GM12891 (cell line): ENCODE measurements at regions not wholly inside any gene's neighbourhood (a gene's known extent, or its start where the extent isn't known, plus 50 kb on each side); places are given as distances from the start of the nearest gene placed in this dataset.

Source experiments
- PAX5 ChIP-seq: IDR thresholded peaks from 2 replicates; pipeline ENCODE4 v1.6.1; 2011; ENCODE audit warnings: low read length, moderate library complexity, mild to moderate bottlenecking; ENCODE audit not compliant: insufficient read depth, severe bottlenecking
- POLR2A ChIP-seq: IDR thresholded peaks from 2 replicates; pipeline ENCODE4 v1.6.1; 2011; ENCODE audit warnings: low read depth, low read length, control low read depth
- POLR2AphosphoS5 ChIP-seq: IDR thresholded peaks from 2 replicates; pipeline ENCODE4 v1.6.1; 2011; ENCODE audit warnings: low read depth, low read length, control low read depth
- POU2F2 ChIP-seq: IDR thresholded peaks from 2 replicates; pipeline ENCODE4 v1.6.1; 2011; ENCODE audit warnings: low read depth, mild to moderate bottlenecking, control low read depth, low read length, moderate library complexity
- SPI1 ChIP-seq: IDR thresholded peaks from 2 replicates; pipeline ENCODE4 v1.6.1; 2011; ENCODE audit warnings: low read depth, low read length, control low read depth
- TAF1 ChIP-seq: IDR thresholded peaks from 2 replicates; pipeline ENCODE4 v1.6.1; 2011; ENCODE audit warnings: low read depth, low read length, control low read depth

DNA sequence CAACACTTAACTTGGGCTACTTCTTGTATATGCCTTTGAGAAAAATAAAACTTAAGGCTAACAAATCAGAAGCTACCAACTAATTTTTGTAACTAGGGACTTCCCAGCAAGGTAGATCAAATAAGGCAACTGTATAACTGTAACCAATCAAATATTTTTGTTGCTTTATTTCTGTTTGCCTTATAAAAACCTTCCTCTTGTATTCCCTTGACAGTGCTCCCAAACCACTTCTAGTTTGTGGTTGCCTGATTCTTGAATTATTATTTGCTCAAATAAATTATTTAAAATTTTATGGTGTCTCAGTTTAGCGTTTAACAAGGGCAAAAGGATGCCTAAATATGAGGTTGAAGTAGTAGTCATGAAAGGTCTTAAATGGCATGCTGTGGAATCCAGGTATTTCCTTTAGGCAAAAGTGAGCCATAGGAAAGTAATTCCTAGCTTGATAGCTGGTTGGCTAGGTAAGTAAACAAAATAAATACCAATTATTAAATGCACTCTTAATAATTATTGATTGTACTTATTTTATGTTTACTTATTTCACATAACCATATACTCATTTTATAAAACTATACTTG, 632.6 kb downstream of the RPL10L start:
- no peak for TF ChIP-seq PAX5
- no peak for TF ChIP-seq POLR2A
- TF ChIP-seq POLR2AphosphoS5, result no peak
- TF ChIP-seq TAF1, result no peak
- TF ChIP-seq SPI1, result no peak
- no peak for TF ChIP-seq POU2F2
